Caco-2 (cell line): ENCODE measurements at regions not wholly inside any gene's neighbourhood (a gene's known extent, or its start where the extent isn't known, plus 50 kb on each side); places are given as distances from the start of the nearest gene placed in this dataset.
"Not testable (repeated sequence)": the region's sequence is repeated elsewhere in the genome, so short reads cannot be mapped to it uniquely, and the experiment has no call there.

ENCODE experiments used
- BruUV-seq: library from RNA; stranded (reverse); fragments of 400-500 nt; replicated peaks from 2 replicates; lab custom pipeline; 2021; lab: Mats Ljungman, UMichigan
- CTCF ChIA-PET: fragments of 300-600 bp; sonication (Branson Sonifier 250); formaldehyde crosslinking; loops from one replicate; lab custom pipeline; 2022; ENCODE audit warnings: antibody characterized with exemption; lab: Charles Lee
- POLR2A ChIA-PET: fragments of 300-600 bp; sonication (Branson Sonifier 250); formaldehyde crosslinking; loops from one replicate; lab custom pipeline; 2022; ENCODE audit warnings: antibody characterized with exemption; lab: Charles Lee
- DNase-seq, 2 experiments: peaks; one replicate each; pipeline versions ENCODE4 v3.0.0 to v3.0.0-alpha.2; 2020 to 2022
- H3K27me3 ChIP-seq: replicated peaks from 2 replicates; pipeline ENCODE4 v1.6.0; 2011; ENCODE audit warnings: low read length; ENCODE audit not compliant: control insufficient read depth, insufficient read depth
- H3K36me3 ChIP-seq: 2 replicates; pipeline ENCODE4 v1.5.1; 2011; ENCODE audit warnings: low read length; ENCODE audit not compliant: control insufficient read depth, insufficient read depth
- H3K4me1 ChIP-seq: fragments of 250-450 bp; sonication (Bioruptor Pico); 2 replicates; pipeline ENCODE4 v1.5.1; 2020; ENCODE audit warnings: mild to moderate bottlenecking
- H3K4me3 ChIP-seq: 2 replicates; pipeline ENCODE4 v1.5.1; 2011; ENCODE audit warnings: low read depth, mild to moderate bottlenecking, control low read depth, low read length
- H3K9me3 ChIP-seq: fragments of 250-450 bp; sonication (Bioruptor Pico); 2 replicates; pipeline ENCODE4 v1.5.1; 2020; ENCODE audit warnings: mild to moderate bottlenecking, moderate library complexity
- H3K27ac Mint-ChIP-seq: one replicate; pipeline ENCODE4 v1.8.0; 2022; ENCODE audit warnings: mixed read lengths; ENCODE audit not compliant: unreplicated experiment
- H3K27me3 Mint-ChIP-seq: one replicate; pipeline ENCODE4 v1.8.0; 2022; ENCODE audit warnings: mixed read lengths; ENCODE audit not compliant: insufficient read depth, unreplicated experiment
- H3K36me3 Mint-ChIP-seq: one replicate; pipeline ENCODE4 v1.8.0; 2022; ENCODE audit warnings: mild to moderate bottlenecking, mixed read lengths; ENCODE audit not compliant: insufficient read depth, unreplicated experiment
- H3K4me1 Mint-ChIP-seq: one replicate; pipeline ENCODE4 v1.8.0; 2022; ENCODE audit warnings: low read depth, mixed read lengths; ENCODE audit not compliant: unreplicated experiment
- H3K4me3 Mint-ChIP-seq: one replicate; pipeline ENCODE4 v1.8.0; 2022; ENCODE audit warnings: mild to moderate bottlenecking, moderate library complexity, mixed read lengths; ENCODE audit not compliant: unreplicated experiment
- H3K9me3 Mint-ChIP-seq: one replicate; pipeline ENCODE4 v1.8.0; 2022; ENCODE audit warnings: mixed read lengths; ENCODE audit not compliant: unreplicated experiment
- CTCF ChIP-seq, 2 experiments: fragments of 200-600 bp in 1 of 2; IDR thresholded peaks; 1 replicate in 1 of 2; 2 replicates in 1 of 2; pipeline versions ENCODE4 v1.5.1 to v1.8.0; 2011 to 2022; ENCODE audit warnings: antibody characterized with exemption in 1 of 2, control low read depth in 1 of 2, inconsistent platforms in 1 of 2, low read depth in 1 of 2, low read length in 1 of 2, mild to moderate bottlenecking in 1 of 2, moderate library complexity in 1 of 2; ENCODE audit not compliant: insufficient read depth in 1 of 2, severe bottlenecking in 1 of 2, unreplicated experiment in 1 of 2
- intact Hi-C: fragments of 100-400 bp; cut with micrococcal nuclease; formaldehyde crosslinking; loops from one replicate; pipeline ENCODE4 v1.10.0; 2022; ENCODE audit not compliant: unreplicated experiment

GRCh38 chr3:146701246-146701645, 96.1 kb upstream of the PLSCR5 start:
- no peaks in the 10 kb centered on the region for H3K27me3 Mint-ChIP-seq
- H3K4me1 Mint-ChIP-seq = no peaks in the 10 kb centered on the region

GRCh38 chr3:146700025-146700424, 94.9 kb upstream of the PLSCR5 start:
- H3K4me3 Mint-ChIP-seq, H3K36me3 ChIP-seq, H3K27ac Mint-ChIP-seq, DNase-seq, POLR2A ChIA-PET, intact Hi-C loops, H3K4me1 Mint-ChIP-seq, H3K36me3 Mint-ChIP-seq, H3K9me3 ChIP-seq, H3K27me3 ChIP-seq, CTCF ChIA-PET, H3K9me3 Mint-ChIP-seq, H3K27me3 Mint-ChIP-seq, H3K4me1 ChIP-seq, H3K4me3 ChIP-seq, BruUV-seq: not testable (repeated sequence)

More at GRCh38 chr3:146701246-146701645, 96.1 kb upstream of the PLSCR5 start:
- POLR2A ChIA-PET = no interaction called here
- intact Hi-C loops = no loop called here
- no peaks in the 10 kb centered on the region for H3K27me3 ChIP-seq
- TF ChIP-seq CTCF (IDR thresholded peaks at IDR 0.05; ENCODE audit: insufficient read depth in 1 of 2, low read depth in 1 of 2, low read length in 1 of 2, severe bottlenecking in 1 of 2, unreplicated experiment in 1 of 2) = no peak
- Mint-ChIP-seq H3K9me3 (no peaks in the 10 kb centered on the region), H3K4me3 (no peak overlapping the region), H3K36me3 (no peaks in the 10 kb centered on the region), H3K27ac (no peak overlapping the region)
- CTCF ChIA-PET = no interaction called here
- no peaks in the 10 kb centered on the region for H3K9me3 ChIP-seq
- no TSS peak for BruUV-seq
- no peak for DNase-seq
- H3K36me3 ChIP-seq = no peaks in the 10 kb centered on the region
- H3K4me1 ChIP-seq = no peaks in the 10 kb centered on the region
- H3K4me3 ChIP-seq = no peak overlapping the region

GRCh38 chr3:146692254-146692653, 87.1 kb upstream of the PLSCR5 start:
- Mint-ChIP-seq H3K4me3 (no peak overlapping the region), H3K9me3 (no peaks in the 10 kb centered on the region), H3K36me3 (no peaks in the 10 kb centered on the region), H3K27ac (no peak overlapping the region), H3K27me3 (no peaks in the 10 kb centered on the region), H3K4me1 (no peaks in the 10 kb centered on the region)
- no TSS peak for BruUV-seq
- no peak for TF ChIP-seq CTCF (IDR thresholded peaks at IDR 0.05; ENCODE audit: insufficient read depth in 1 of 2, low read depth in 1 of 2, low read length in 1 of 2, severe bottlenecking in 1 of 2, unreplicated experiment in 1 of 2)
- ChIA-PET POLR2A (no interaction called here), CTCF (no interaction called here)
- H3K4me3 ChIP-seq = no peak overlapping the region
- no peaks in the 10 kb centered on the region for H3K4me1 ChIP-seq
- DNase-seq = no peak
- intact Hi-C loops = no loop called here
- H3K9me3 ChIP-seq = no peaks in the 10 kb centered on the region
- H3K36me3 ChIP-seq = no peaks in the 10 kb centered on the region
- H3K27me3 ChIP-seq = no peaks in the 10 kb centered on the region
